ENCODE measurements at regions not wholly inside any gene's neighbourhood (a gene's known extent, or its start where the extent isn't known, plus 50 kb on each side); places are given as distances from the start of the nearest gene placed in this dataset.

DNA sequence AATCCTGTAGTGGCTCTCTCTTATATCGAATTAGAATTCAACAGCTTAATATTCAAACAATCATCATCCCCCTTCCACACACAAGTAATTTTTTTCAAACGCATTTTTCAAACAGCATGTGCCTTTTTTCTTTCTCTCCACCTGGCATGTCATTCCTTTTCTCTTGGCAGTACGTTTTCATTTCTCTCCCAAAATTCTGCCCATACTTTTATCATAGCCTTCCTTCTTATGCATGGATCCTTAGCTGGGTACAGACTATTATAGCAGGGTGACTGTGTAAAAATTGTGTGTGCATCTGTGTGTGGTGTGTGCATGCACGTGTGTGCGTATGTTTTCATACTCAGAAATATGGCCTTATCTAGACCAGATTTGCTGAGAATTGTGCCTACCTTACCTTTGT lies 184.3 kb downstream of the ZC3H11B start:
- TF ChIP-seq, protein P1, sequence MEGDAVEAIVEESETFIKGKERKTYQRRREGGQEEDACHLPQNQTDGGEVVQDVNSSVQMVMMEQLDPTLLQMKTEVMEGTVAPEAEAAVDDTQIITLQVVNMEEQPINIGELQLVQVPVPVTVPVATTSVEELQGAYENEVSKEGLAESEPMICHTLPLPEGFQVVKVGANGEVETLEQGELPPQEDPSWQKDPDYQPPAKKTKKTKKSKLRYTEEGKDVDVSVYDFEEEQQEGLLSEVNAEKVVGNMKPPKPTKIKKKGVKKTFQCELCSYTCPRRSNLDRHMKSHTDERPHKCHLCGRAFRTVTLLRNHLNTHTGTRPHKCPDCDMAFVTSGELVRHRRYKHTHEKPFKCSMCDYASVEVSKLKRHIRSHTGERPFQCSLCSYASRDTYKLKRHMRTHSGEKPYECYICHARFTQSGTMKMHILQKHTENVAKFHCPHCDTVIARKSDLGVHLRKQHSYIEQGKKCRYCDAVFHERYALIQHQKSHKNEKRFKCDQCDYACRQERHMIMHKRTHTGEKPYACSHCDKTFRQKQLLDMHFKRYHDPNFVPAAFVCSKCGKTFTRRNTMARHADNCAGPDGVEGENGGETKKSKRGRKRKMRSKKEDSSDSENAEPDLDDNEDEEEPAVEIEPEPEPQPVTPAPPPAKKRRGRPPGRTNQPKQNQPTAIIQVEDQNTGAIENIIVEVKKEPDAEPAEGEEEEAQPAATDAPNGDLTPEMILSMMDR (conservative IDR thresholded peaks at IDR 0.05; ENCODE audit: low read length): no peak
- no peak for TF ChIP-seq EZH2phosphoT487 (IDR thresholded peaks at IDR 0.05; ENCODE audit: borderline replicate concordance)
